DMS153 treated with DMSO at 0.1 percent for 48 hours (cell line): ENCODE measurements at regions not wholly inside any gene's neighbourhood (a gene's known extent, or its start where the extent isn't known, plus 50 kb on each side); places are given as distances from the start of the nearest gene placed in this dataset.

ENCODE experiments used
- DNase-seq: peaks from one replicate; lab custom pipeline; 2025; ENCODE audit not compliant: unreplicated experiment; lab: John Stamatoyannopoulos, UW

GRCh38 chr14:40599725-40600124 lies 1007.0 kb upstream of the LRFN5 start:
- no peak for DNase-seq

- no peak for DNase-seq
These were observed 1025.4 kb upstream of the LRFN5 start for GRCh38 chr14:40581264-40581663.

GRCh38 chr14:40576880-40577478 lies 1029.7 kb upstream of the LRFN5 start:
- no peak for DNase-seq

- DNase-seq: no peak
These were observed 1031.9 kb upstream of the LRFN5 start for GRCh38 chr14:40574780-40575179.

- no peak for DNase-seq
These were observed 1081.4 kb upstream of the LRFN5 start for GRCh38 chr14:40525314-40525713.

- no peak for DNase-seq
These were observed 1083.6 kb upstream of the LRFN5 start for GRCh38 chr14:40523123-40523522.

- no peak for DNase-seq
These were observed 1062.2 kb upstream of the FBXO33 start for GRCh38 chr14:40494483-40494882.

GRCh38 chr14:40487824-40488223 lies 1055.6 kb upstream of the FBXO33 start:
- no peak for DNase-seq

GRCh38 chr14:40485688-40486087 lies 1053.5 kb upstream of the FBXO33 start:
- DNase-seq: no peak

GRCh38 chr14:40476005-40476404 lies 1043.8 kb upstream of the FBXO33 start:
- no peak for DNase-seq

GRCh38 chr14:40467969-40468368 lies 1035.7 kb upstream of the FBXO33 start:
- DNase-seq: no peak

- DNase-seq: no peak
These were observed 1032.3 kb upstream of the FBXO33 start for GRCh38 chr14:40464531-40464930.

GRCh38 chr14:40463886-40464285 lies 1031.7 kb upstream of the FBXO33 start:
- no peak for DNase-seq

- no peak for DNase-seq
These were observed 1020.4 kb upstream of the FBXO33 start for GRCh38 chr14:40452674-40453073.

GRCh38 chr14:40447017-40447416 lies 1014.8 kb upstream of the FBXO33 start:
- DNase-seq: peak; percentile 35

- no peak for DNase-seq
These were observed 1012.8 kb upstream of the FBXO33 start for GRCh38 chr14:40445020-40445419.

- DNase-seq: no peak
These were observed 1004.3 kb upstream of the FBXO33 start for GRCh38 chr14:40436551-40436950.

- peak; percentile 27 for DNase-seq
These were observed 985.7 kb upstream of the FBXO33 start for GRCh38 chr14:40417777-40418401.

- no peak for DNase-seq
These were observed 984.3 kb upstream of the FBXO33 start for GRCh38 chr14:40416565-40416964.

GRCh38 chr14:40414386-40414785 lies 982.2 kb upstream of the FBXO33 start:
- DNase-seq: peak; percentile 15

- no peak for DNase-seq
These were observed 980.9 kb upstream of the FBXO33 start for GRCh38 chr14:40413136-40413535.

- no peak for DNase-seq
These were observed 978.5 kb upstream of the FBXO33 start for GRCh38 chr14:40410708-40411107.

GRCh38 chr14:40402957-40403356 lies 970.7 kb upstream of the FBXO33 start:
- DNase-seq: no peak
